GM12864 (cell line): ENCODE measurements at regions not wholly inside any gene's neighbourhood (a gene's known extent, or its start where the extent isn't known, plus 50 kb on each side); places are given as distances from the start of the nearest gene placed in this dataset.

ENCODE experiments used
- DNase-seq: peaks from one replicate; pipeline ENCODE4 v3.0.0-alpha.2; 2011; ENCODE audit warnings: low read depth
- H3K4me3 ChIP-seq: 2 replicates; pipeline ENCODE4 v1.5.1; 2011; ENCODE audit warnings: mild to moderate bottlenecking, low read depth, low read length, control low read depth
- TF ChIP-seq, protein P1 (sequence below): IDR thresholded peaks from 2 replicates; pipeline ENCODE4 v1.5.1; 2011; ENCODE audit warnings: low read depth, mild to moderate bottlenecking, moderate library complexity, low read length, control low read depth, inconsistent platforms; ENCODE audit errors: missing control alignments

- TF ChIP-seq, protein P1, sequence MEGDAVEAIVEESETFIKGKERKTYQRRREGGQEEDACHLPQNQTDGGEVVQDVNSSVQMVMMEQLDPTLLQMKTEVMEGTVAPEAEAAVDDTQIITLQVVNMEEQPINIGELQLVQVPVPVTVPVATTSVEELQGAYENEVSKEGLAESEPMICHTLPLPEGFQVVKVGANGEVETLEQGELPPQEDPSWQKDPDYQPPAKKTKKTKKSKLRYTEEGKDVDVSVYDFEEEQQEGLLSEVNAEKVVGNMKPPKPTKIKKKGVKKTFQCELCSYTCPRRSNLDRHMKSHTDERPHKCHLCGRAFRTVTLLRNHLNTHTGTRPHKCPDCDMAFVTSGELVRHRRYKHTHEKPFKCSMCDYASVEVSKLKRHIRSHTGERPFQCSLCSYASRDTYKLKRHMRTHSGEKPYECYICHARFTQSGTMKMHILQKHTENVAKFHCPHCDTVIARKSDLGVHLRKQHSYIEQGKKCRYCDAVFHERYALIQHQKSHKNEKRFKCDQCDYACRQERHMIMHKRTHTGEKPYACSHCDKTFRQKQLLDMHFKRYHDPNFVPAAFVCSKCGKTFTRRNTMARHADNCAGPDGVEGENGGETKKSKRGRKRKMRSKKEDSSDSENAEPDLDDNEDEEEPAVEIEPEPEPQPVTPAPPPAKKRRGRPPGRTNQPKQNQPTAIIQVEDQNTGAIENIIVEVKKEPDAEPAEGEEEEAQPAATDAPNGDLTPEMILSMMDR: peak; percentile 27
- DNase-seq: peak; percentile 40
- no peak overlapping the region for H3K4me3 ChIP-seq
These were observed 123.1 kb downstream of the OLIG3 start for GRCh38 chr6:137370871-137371633.

GRCh38 chr6:137369136-137369535, 125.1 kb downstream of the OLIG3 start:
- no peak for DNase-seq
- no peak overlapping the region for H3K4me3 ChIP-seq
- TF ChIP-seq, protein P1: no peak

GRCh38 chr6:137365707-137366437, 128.3 kb downstream of the OLIG3 start:
- TF ChIP-seq, protein P1: no peak

GRCh38 chr6:137363805-137364138, 130.4 kb downstream of the OLIG3 start:
- no peak for DNase-seq
- TF ChIP-seq, protein P1: no peak
- no peak overlapping the region for H3K4me3 ChIP-seq

More at GRCh38 chr6:137365707-137366437, 128.3 kb downstream of the OLIG3 start:
- no peak for DNase-seq
- no peak overlapping the region for H3K4me3 ChIP-seq

- TF ChIP-seq, protein P1: no peak
- DNase-seq: no peak
These were observed 131.1 kb downstream of the OLIG3 start for GRCh38 chr6:137362878-137363804.

DNA sequence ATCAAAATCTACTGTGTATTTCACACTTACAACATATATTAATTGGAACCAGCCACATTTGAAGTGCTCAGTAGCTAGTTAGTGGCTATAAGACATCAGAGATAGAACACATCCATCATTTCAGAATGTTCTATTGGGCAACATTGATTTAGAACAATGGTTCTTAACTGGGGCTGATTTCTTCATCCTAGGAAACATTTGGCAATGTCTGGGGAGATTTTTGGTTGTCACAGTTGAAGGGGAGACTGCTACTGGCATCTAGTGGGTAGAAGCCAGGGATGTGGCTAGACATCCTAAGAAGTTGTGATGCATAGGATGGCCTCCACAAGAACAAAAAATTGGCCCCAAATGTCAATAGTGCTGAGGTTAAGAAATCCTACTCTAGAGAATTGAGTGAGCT, 132.5 kb downstream of the OLIG3 start:
- no peak for DNase-seq
- no peak overlapping the region for H3K4me3 ChIP-seq
- TF ChIP-seq, protein P1: no peak

More at GRCh38 chr6:137362878-137363804, 131.1 kb downstream of the OLIG3 start:
- no peak overlapping the region for H3K4me3 ChIP-seq
